ENCODE measurements at regions not wholly inside any gene's neighbourhood (a gene's known extent, or its start where the extent isn't known, plus 50 kb on each side); places are given as distances from the start of the nearest gene placed in this dataset.

- TF ChIP-seq CTCF (IDR thresholded peaks at IDR 0.05) = no peak
- ATAC-seq (ENCODE audit: insufficient number of reproducible peaks, low FRiP score, low read depth) = no peak
- H3K27me3 ChIP-seq (replicated peaks; ENCODE audit: insufficient read depth) = no peaks in the 10 kb centered on the region
- no peaks in the 10 kb centered on the region for H3K36me3 ChIP-seq
- H3K9me3 ChIP-seq = no peaks in the 10 kb centered on the region
- H3K4me1 ChIP-seq (ENCODE audit: control insufficient read depth in 1 of 2, low read depth in 2 of 2) = no peaks in the 10 kb centered on the region
- DNase-seq (ENCODE audit: low spot score) = no peak
- no peak overlapping the region for H3K27ac ChIP-seq
- H3K4me3 ChIP-seq = no peak overlapping the region
Observed at GRCh38 chrX:39249999-39250398, 448.7 kb downstream of the MID1IP1 start.

GRCh38 chrX:39251995-39252394, 450.7 kb downstream of the MID1IP1 start:
- Histone ChIP-seq H3K27ac (no peak overlapping the region), H3K27me3 (replicated peaks; ENCODE audit: insufficient read depth) (no peaks in the 10 kb centered on the region), H3K36me3 (no peaks in the 10 kb centered on the region), H3K4me1 (ENCODE audit: control insufficient read depth in 1 of 2, low read depth in 2 of 2) (no peaks in the 10 kb centered on the region), H3K4me3 (no peak overlapping the region), H3K9me3 (no peaks in the 10 kb centered on the region)
- no peak for TF ChIP-seq CTCF (IDR thresholded peaks at IDR 0.05)
- DNase-seq (ENCODE audit: low spot score) (no peak), ATAC-seq (ENCODE audit: insufficient number of reproducible peaks, low FRiP score, low read depth) (no peak)

- no peak for TF ChIP-seq CTCF (IDR thresholded peaks at IDR 0.05)
- Histone ChIP-seq H3K27me3 (replicated peaks; ENCODE audit: insufficient read depth) (no peaks in the 10 kb centered on the region), H3K4me1 (ENCODE audit: control insufficient read depth in 1 of 2, low read depth in 2 of 2) (no peaks in the 10 kb centered on the region), H3K9me3 (no peaks in the 10 kb centered on the region), H3K4me3 (no peak overlapping the region), H3K27ac (no peak overlapping the region), H3K36me3 (no peaks in the 10 kb centered on the region)
- DNase-seq (ENCODE audit: low spot score) (no peak), ATAC-seq (ENCODE audit: insufficient number of reproducible peaks, low FRiP score, low read depth) (no peak)
Observed at GRCh38 chrX:39253551-39253950, 452.3 kb downstream of the MID1IP1 start.

GRCh38 chrX:39258331-39258730, 457.1 kb downstream of the MID1IP1 start:
- Histone ChIP-seq H3K4me1 (ENCODE audit: control insufficient read depth in 1 of 2, low read depth in 2 of 2) (no peaks in the 10 kb centered on the region), H3K27ac (no peak overlapping the region), H3K36me3 (no peaks in the 10 kb centered on the region), H3K4me3 (no peak overlapping the region), H3K9me3 (no peaks in the 10 kb centered on the region), H3K27me3 (replicated peaks; ENCODE audit: insufficient read depth) (no peaks in the 10 kb centered on the region)
- DNase-seq (ENCODE audit: low spot score) (no peak), ATAC-seq (ENCODE audit: insufficient number of reproducible peaks, low FRiP score, low read depth) (no peak)
- TF ChIP-seq CTCF (IDR thresholded peaks at IDR 0.05) = no peak

- no peak for TF ChIP-seq CTCF (IDR thresholded peaks at IDR 0.05)
- no peaks in the 10 kb centered on the region for H3K27me3 ChIP-seq (replicated peaks; ENCODE audit: insufficient read depth)
- DNase-seq (ENCODE audit: low spot score) (no peak), ATAC-seq (ENCODE audit: insufficient number of reproducible peaks, low FRiP score, low read depth) (no peak)
- H3K27ac ChIP-seq = no peak overlapping the region
- H3K9me3 ChIP-seq = no peaks in the 10 kb centered on the region
- no peaks in the 10 kb centered on the region for H3K36me3 ChIP-seq
- H3K4me1 ChIP-seq (ENCODE audit: control insufficient read depth in 1 of 2, low read depth in 2 of 2) = no peaks in the 10 kb centered on the region
- H3K4me3 ChIP-seq = no peak overlapping the region
Observed at GRCh38 chrX:39260965-39261364, 459.7 kb downstream of the MID1IP1 start.
